ENCODE measurements at regions not wholly inside any gene's neighbourhood (a gene's known extent, or its start where the extent isn't known, plus 50 kb on each side); places are given as distances from the start of the nearest gene placed in this dataset.

- Histone ChIP-seq H3K27me3 (ENCODE audit: low read depth) (peaks cover 18% of the 10 kb centered on the region), H3K36me3 (replicated peaks) (no peaks in the 10 kb centered on the region), H3K4me3 (no peak overlapping the region), H3K4me1 (no peaks in the 10 kb centered on the region), H3K9me3 (no peaks in the 10 kb centered on the region)
- in situ Hi-C loops (cut with MboI; ENCODE audit: low sequenced_read_pairs), result no loop called here
- no peak for DNase-seq (ENCODE audit: low spot score in 2 of 2)
These were observed 82.9 kb upstream of the SLC22A11 start for GRCh38 chr11:64472593-64473455.

- in situ Hi-C loops (cut with MboI; ENCODE audit: low sequenced_read_pairs), result no loop called here
- H3K36me3 ChIP-seq (replicated peaks), result no peaks in the 10 kb centered on the region
- DNase-seq (ENCODE audit: low spot score in 2 of 2), result no peak
- no peak overlapping the region for H3K4me3 ChIP-seq
- no peaks in the 10 kb centered on the region for H3K9me3 ChIP-seq
- H3K4me1 ChIP-seq, result no peaks in the 10 kb centered on the region
- peaks cover 18% of the 10 kb centered on the region for H3K27me3 ChIP-seq (ENCODE audit: low read depth)
These were observed 81.1 kb upstream of the SLC22A11 start for GRCh38 chr11:64474680-64475079.

GRCh38 chr11:64475145-64475544 lies 80.6 kb upstream of the SLC22A11 start:
- in situ Hi-C loops (cut with MboI; ENCODE audit: low sequenced_read_pairs), result no loop called here
- Histone ChIP-seq H3K36me3 (replicated peaks) (no peaks in the 10 kb centered on the region), H3K4me3 (no peak overlapping the region), H3K9me3 (no peaks in the 10 kb centered on the region), H3K27me3 (ENCODE audit: low read depth) (peaks cover 17% of the 10 kb centered on the region), H3K4me1 (no peaks in the 10 kb centered on the region)
- no peak for DNase-seq (ENCODE audit: low spot score in 2 of 2)

GRCh38 chr11:64476881-64477280 lies 78.9 kb upstream of the SLC22A11 start:
- Histone ChIP-seq H3K27me3 (ENCODE audit: low read depth) (peaks cover 7% of the 10 kb centered on the region), H3K4me3 (no peak overlapping the region), H3K9me3 (no peaks in the 10 kb centered on the region), H3K36me3 (replicated peaks) (no peaks in the 10 kb centered on the region), H3K4me1 (no peaks in the 10 kb centered on the region)
- in situ Hi-C loops (cut with MboI; ENCODE audit: low sequenced_read_pairs), result no loop called here
- DNase-seq (ENCODE audit: low spot score in 2 of 2), result no peak

GRCh38 chr11:64477675-64478074 lies 78.1 kb upstream of the SLC22A11 start:
- no peaks in the 10 kb centered on the region for H3K4me1 ChIP-seq
- no peak overlapping the region for H3K4me3 ChIP-seq
- H3K9me3 ChIP-seq, result no peaks in the 10 kb centered on the region
- H3K27me3 ChIP-seq (ENCODE audit: low read depth), result peaks cover 7% of the 10 kb centered on the region
- in situ Hi-C loops (cut with MboI; ENCODE audit: low sequenced_read_pairs), result no loop called here
- DNase-seq (ENCODE audit: low spot score in 2 of 2), result no peak
- H3K36me3 ChIP-seq (replicated peaks), result no peaks in the 10 kb centered on the region

GRCh38 chr11:64482588-64482987 lies 73.2 kb upstream of the SLC22A11 start:
- H3K27me3 ChIP-seq (ENCODE audit: low read depth), result no peaks in the 10 kb centered on the region
- in situ Hi-C loops (cut with MboI; ENCODE audit: low sequenced_read_pairs), result no loop called here

GRCh38 chr11:64484191-64485022 lies 71.3 kb upstream of the SLC22A11 start:
- Histone ChIP-seq H3K4me3 (no peak overlapping the region), H3K9me3 (no peaks in the 10 kb centered on the region), H3K27me3 (ENCODE audit: low read depth) (no peaks in the 10 kb centered on the region), H3K4me1 (peaks cover 4% of the 10 kb centered on the region; the same call in 1 of the 2 replicates), H3K36me3 (replicated peaks) (no peaks in the 10 kb centered on the region)
- no peak for DNase-seq (ENCODE audit: low spot score in 2 of 2)
- in situ Hi-C loops (cut with MboI; ENCODE audit: low sequenced_read_pairs), result no loop called here

More at GRCh38 chr11:64482588-64482987, 73.2 kb upstream of the SLC22A11 start:
- Histone ChIP-seq H3K4me3 (no peak overlapping the region), H3K9me3 (no peaks in the 10 kb centered on the region), H3K4me1 (peaks cover 4% of the 10 kb centered on the region; the same call in 1 of the 2 replicates), H3K36me3 (replicated peaks) (no peaks in the 10 kb centered on the region)
- DNase-seq (ENCODE audit: low spot score in 2 of 2), result no peak

- Histone ChIP-seq H3K9me3 (no peaks in the 10 kb centered on the region), H3K4me1 (peaks cover 4% of the 10 kb centered on the region; the same call in 1 of the 2 replicates), H3K27me3 (ENCODE audit: low read depth) (no peaks in the 10 kb centered on the region), H3K36me3 (replicated peaks) (no peaks in the 10 kb centered on the region), H3K4me3 (no peak overlapping the region)
- DNase-seq (ENCODE audit: low spot score in 2 of 2), result no peak
- in situ Hi-C loops (cut with MboI; ENCODE audit: low sequenced_read_pairs), result no loop called here
These were observed 70.7 kb upstream of the SLC22A11 start for GRCh38 chr11:64485074-64485473.

- no peaks in the 10 kb centered on the region; the same call in 1 of the 2 replicates for H3K9me3 ChIP-seq
- no peak overlapping the region for H3K4me3 ChIP-seq
- no peaks in the 10 kb centered on the region for H3K4me1 ChIP-seq
- no peaks in the 10 kb centered on the region for H3K36me3 ChIP-seq (replicated peaks)
- DNase-seq (ENCODE audit: low spot score in 2 of 2), result peak; percentile 40 to 78
- peaks cover 7% of the 10 kb centered on the region for H3K27me3 ChIP-seq (ENCODE audit: low read depth)
- in situ Hi-C loops (cut with MboI; ENCODE audit: low sequenced_read_pairs), result no loop called here
These were observed 65.8 kb upstream of the SLC22A11 start for GRCh38 chr11:64489831-64490441.

- no peak for DNase-seq (ENCODE audit: low spot score in 2 of 2)
- Histone ChIP-seq H3K9me3 (no peaks in the 10 kb centered on the region; the same call in 1 of the 2 replicates), H3K27me3 (ENCODE audit: low read depth) (peaks cover 7% of the 10 kb centered on the region)
These were observed 65.1 kb upstream of the SLC22A11 start for GRCh38 chr11:64490562-64491216.

GRCh38 chr11:64492561-64492960 lies 63.2 kb upstream of the SLC22A11 start:
- Histone ChIP-seq H3K4me1 (no peaks in the 10 kb centered on the region), H3K4me3 (no peak overlapping the region), H3K9me3 (no peaks in the 10 kb centered on the region; the same call in 1 of the 2 replicates), H3K27me3 (ENCODE audit: low read depth) (peaks cover 7% of the 10 kb centered on the region), H3K36me3 (replicated peaks) (no peaks in the 10 kb centered on the region)
- in situ Hi-C loops (cut with MboI; ENCODE audit: low sequenced_read_pairs), result no loop called here
- DNase-seq (ENCODE audit: low spot score in 2 of 2), result no peak

More at GRCh38 chr11:64490562-64491216, 65.1 kb upstream of the SLC22A11 start:
- H3K4me3 ChIP-seq, result no peak overlapping the region
- no peaks in the 10 kb centered on the region for H3K36me3 ChIP-seq (replicated peaks)
- no peaks in the 10 kb centered on the region for H3K4me1 ChIP-seq
- in situ Hi-C loops (cut with MboI; ENCODE audit: low sequenced_read_pairs), result no loop called here

GRCh38 chr11:64498136-64498535 lies 57.6 kb upstream of the SLC22A11 start:
- Histone ChIP-seq H3K9me3 (no peaks in the 10 kb centered on the region; the same call in 1 of the 2 replicates), H3K4me1 (no peaks in the 10 kb centered on the region), H3K27me3 (ENCODE audit: low read depth) (peaks cover 9% of the 10 kb centered on the region), H3K36me3 (replicated peaks) (no peaks in the 10 kb centered on the region), H3K4me3 (no peak overlapping the region)
- no peak for DNase-seq (ENCODE audit: low spot score in 2 of 2)
- in situ Hi-C loops (cut with MboI; ENCODE audit: low sequenced_read_pairs), result no loop called here

Measured in HAP-1 (cell line).